ENCODE measurements at regions not wholly inside any gene's neighbourhood (a gene's known extent, or its start where the extent isn't known, plus 50 kb on each side); places are given as distances from the start of the nearest gene placed in this dataset.

- Mint-ChIP-seq H3K9me3 (peaks cover 5% of the 10 kb centered on the region), H3K4me1 (peaks cover 31% of the 10 kb centered on the region), H3K27me3 (ENCODE audit: low read depth) (no peaks in the 10 kb centered on the region), H3K4me3 (no peak overlapping the region), H3K27ac (ENCODE audit: unreplicated experiment) (no peak overlapping the region), H3K36me3 (ENCODE audit: low read depth) (no peaks in the 10 kb centered on the region)
- TF ChIP-seq CTCF (conservative IDR thresholded peaks at IDR 0.05) = no peak
- no peak for DNase-seq (ENCODE audit: low read depth, low spot score)
Measured at GRCh38 chr18:56327191-56327885, 311.1 kb downstream of the TXNL1 start.

DNA sequence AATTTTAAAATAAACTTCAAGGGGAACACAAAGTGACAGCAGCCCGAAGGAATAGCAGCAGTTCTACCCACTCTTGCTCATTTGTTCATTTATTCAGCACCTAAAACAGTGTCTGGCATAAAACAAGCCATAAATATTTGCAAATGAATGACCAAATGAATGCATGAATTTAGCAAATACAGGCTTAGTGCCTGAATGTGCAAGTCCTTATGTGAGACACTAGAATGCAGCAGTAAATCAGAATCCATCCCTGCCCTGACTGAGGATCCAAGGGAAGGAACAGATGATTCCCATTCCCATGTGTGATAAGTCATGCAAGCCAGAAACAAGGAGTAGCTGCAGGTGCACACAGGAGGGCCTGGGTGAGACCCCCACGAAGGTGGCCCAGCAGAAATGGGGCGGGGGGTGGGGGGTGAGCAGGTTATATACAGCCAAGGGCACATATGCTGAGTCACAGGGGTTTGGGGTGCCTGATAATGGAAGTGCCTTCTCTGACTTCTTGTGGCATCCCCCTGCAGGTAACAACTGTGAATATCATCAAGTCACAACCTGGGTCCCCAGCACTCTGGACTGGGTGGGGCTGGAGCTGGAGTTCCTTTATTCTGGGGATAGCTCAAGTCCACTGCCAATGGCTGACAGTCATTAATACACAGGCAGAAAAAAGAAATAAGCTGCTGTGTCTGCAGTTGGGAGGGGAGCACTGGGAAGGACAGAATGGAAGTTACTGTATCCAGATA, 311.9 kb downstream of the TXNL1 start:
- H3K9me3 Mint-ChIP-seq = peaks cover 5% of the 10 kb centered on the region
- H3K27ac Mint-ChIP-seq (ENCODE audit: unreplicated experiment) = no peak overlapping the region
- no peaks in the 10 kb centered on the region for H3K27me3 Mint-ChIP-seq (ENCODE audit: low read depth)

DNA sequence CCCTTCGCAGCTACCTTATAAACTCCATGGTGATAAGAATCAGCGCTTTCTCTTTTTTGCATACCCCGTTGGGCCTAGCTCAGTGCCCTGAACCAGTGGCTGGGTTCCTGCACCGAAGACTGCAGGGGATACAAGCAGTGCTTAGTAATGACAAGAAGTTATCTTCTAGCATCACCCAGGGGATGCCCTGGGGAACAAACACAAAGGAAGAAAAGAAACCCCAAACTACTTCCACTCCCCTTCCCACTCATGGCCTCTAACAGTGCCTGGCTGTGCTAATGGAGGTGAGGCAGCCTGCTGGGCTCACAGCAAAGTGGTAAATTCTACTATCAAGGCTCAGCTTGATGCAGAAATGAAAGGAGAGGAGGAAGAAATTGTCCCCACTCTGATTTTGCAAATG, 314.7 kb downstream of the TXNL1 start:
- peaks cover 36% of the 10 kb centered on the region for H3K4me1 Mint-ChIP-seq

More for the DNA sequence above, 311.9 kb downstream of the TXNL1 start:
- no peaks in the 10 kb centered on the region for H3K36me3 Mint-ChIP-seq (ENCODE audit: low read depth)
- no peak for DNase-seq (ENCODE audit: low read depth, low spot score)
- H3K4me1 Mint-ChIP-seq = peaks cover 38% of the 10 kb centered on the region
- no peak for TF ChIP-seq CTCF (conservative IDR thresholded peaks at IDR 0.05)
- H3K4me3 Mint-ChIP-seq = no peak overlapping the region

GRCh38 chr18:56322406-56322805, 316.0 kb downstream of the TXNL1 start:
- peaks cover 2% of the 10 kb centered on the region for H3K9me3 Mint-ChIP-seq
- H3K36me3 Mint-ChIP-seq (ENCODE audit: low read depth) = no peaks in the 10 kb centered on the region
- peak overlapping the region; percentile 25 for H3K4me3 Mint-ChIP-seq
- DNase-seq (ENCODE audit: low read depth, low spot score) = peak; percentile 12
- no peaks in the 10 kb centered on the region for H3K27me3 Mint-ChIP-seq (ENCODE audit: low read depth)
- no peak for TF ChIP-seq CTCF (conservative IDR thresholded peaks at IDR 0.05)
- H3K4me1 Mint-ChIP-seq = peaks cover 36% of the 10 kb centered on the region
- no peak overlapping the region for H3K27ac Mint-ChIP-seq (ENCODE audit: unreplicated experiment)

More for the DNA sequence above, 314.7 kb downstream of the TXNL1 start:
- H3K27ac Mint-ChIP-seq (ENCODE audit: unreplicated experiment) = no peak overlapping the region
- no peak for DNase-seq (ENCODE audit: low read depth, low spot score)
- H3K36me3 Mint-ChIP-seq (ENCODE audit: low read depth) = no peaks in the 10 kb centered on the region
- no peaks in the 10 kb centered on the region for H3K27me3 Mint-ChIP-seq (ENCODE audit: low read depth)
- no peaks in the 10 kb centered on the region for H3K9me3 Mint-ChIP-seq
- peak overlapping the region; percentile 33 for H3K4me3 Mint-ChIP-seq
- TF ChIP-seq CTCF (conservative IDR thresholded peaks at IDR 0.05) = no peak

DNA sequence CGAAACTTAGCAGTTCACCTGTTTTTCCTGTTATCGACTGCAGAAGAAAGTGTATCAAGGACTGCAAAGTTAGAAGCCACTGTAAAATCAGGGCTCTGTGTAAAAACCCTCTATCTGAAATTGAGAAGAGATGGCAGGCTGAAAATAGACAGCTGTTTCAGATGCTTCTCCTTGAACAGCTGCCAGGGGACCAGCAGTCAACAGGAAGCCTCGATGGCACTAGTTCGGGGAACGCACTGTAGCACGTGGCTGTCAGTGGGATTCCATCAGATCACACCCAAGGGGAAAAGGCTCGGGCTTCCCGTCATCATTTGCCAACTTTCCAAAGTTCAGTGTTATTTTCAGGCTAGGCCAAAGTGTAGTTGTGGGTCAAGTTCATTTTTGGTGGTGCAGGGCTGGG, 316.9 kb downstream of the TXNL1 start:
- Mint-ChIP-seq H3K9me3 (peaks cover 3% of the 10 kb centered on the region), H3K27ac (ENCODE audit: unreplicated experiment) (no peak overlapping the region), H3K36me3 (ENCODE audit: low read depth) (no peaks in the 10 kb centered on the region), H3K4me1 (peaks cover 36% of the 10 kb centered on the region), H3K4me3 (no peak overlapping the region), H3K27me3 (ENCODE audit: low read depth) (no peaks in the 10 kb centered on the region)
- DNase-seq (ENCODE audit: low read depth, low spot score) = no peak
- no peak for TF ChIP-seq CTCF (conservative IDR thresholded peaks at IDR 0.05)
